ENCODE measurements at regions not wholly inside any gene's neighbourhood (a gene's known extent, or its start where the extent isn't known, plus 50 kb on each side); places are given as distances from the start of the nearest gene placed in this dataset.

DNA sequence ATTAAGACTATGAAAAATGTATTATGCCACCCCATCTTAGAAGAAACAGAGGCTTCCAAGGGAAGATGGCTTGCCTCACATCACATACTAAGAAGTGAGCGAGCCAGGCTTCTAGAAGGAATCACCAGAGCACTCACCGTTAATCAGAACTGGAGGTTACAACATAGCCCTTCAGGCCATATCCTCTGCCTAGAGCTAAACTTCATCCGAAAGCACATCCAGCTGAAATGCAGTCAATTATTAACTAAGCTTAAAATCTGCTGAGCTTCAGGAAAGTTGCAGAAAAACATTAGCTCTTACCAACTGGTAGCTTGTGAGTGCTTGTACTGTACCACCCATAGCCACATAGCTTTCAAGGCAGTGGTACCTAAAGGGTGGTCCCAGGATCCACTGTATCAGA is 483.2 kb downstream of the TBL1XR1 start:
- no peak for DNase-seq (ENCODE audit: low spot score)

DNA sequence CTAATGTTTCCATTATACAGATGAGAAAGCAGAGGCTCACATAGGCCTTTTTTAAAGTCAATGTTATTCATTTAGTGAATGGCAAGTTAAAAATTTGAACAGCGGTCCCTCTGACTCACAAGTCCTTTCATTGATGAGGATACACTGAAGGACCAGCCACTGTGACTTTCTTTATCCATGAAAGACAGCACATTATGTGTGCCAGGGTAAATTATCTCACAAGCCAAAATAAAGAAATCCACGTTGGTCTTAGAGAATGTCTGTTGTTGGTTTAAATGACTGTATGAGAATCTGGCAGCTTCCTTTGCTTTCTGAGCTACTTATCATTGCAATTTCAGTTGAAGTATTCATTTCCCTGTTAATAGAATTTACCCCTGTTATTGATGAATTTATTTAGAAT is 485.1 kb downstream of the TBL1XR1 start:
- no peak for DNase-seq (ENCODE audit: low spot score)

DNA sequence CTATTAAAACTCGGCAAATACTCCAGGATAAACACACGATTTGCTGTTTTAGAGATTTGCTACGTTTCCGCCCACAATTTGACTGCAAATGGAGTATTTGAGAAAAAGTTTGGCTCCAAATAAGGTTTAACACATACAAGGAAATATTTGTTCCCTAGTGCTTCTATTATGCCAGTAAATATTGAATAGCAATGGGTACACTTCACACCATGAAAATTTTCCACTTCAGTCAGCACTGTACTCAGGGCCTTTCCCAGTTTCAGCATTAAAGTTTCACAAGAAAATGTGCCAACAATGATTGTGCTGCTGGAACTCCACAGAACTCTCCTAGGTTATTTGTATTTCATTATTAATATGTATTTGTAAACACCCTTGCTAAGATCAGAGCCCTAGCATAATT is 498.0 kb downstream of the TBL1XR1 start:
- DNase-seq (ENCODE audit: low spot score), result no peak

DNA sequence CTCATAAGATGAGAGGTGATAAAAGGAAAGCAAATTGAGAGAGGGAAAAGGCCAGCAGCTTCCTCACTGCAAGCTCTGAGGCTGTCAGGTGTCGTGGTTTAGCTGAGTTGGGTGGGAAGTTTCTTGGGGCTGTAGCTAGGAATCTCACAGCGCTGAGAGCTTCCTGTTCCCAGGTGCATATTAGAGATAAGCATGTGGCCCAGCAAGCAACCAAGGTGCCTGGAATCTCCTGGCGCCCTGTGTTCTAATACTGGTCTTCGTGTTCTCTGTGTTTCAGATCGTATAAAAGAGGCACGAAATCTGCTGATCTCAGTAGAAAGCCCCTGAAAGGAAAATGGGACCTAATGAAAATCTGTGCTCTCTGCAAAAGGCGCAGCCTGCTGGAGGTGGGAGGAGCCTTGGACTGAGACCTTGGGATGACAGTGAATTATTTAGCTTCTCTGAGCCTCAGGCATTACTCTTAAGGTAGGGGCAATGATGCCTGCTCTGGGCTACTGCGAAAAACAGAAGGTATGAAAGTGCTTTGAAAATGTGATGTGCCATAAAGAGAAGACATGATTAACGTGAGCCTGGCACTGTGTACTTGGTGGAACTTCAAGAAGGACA is 499.9 kb downstream of the TBL1XR1 start:
- DNase-seq (ENCODE audit: low spot score), result no peak

DNA sequence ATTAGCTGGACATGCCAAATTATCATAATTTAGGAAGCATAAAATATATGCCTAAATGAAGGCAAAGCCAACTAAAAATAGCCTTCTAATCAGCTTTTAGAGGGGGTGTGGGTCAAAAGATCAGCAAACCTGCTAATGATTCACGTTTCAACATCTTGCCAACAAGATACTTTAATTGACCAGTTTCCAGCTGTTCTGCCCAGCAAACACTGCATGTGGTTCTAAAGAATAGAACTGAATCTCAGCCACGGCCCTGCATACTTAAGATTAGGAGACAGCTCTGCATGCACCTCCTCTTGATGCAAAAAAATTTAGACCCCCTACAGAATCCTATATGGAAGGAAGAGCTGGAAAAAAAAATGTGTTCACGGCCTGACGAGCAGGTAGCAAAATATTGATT is 500.5 kb downstream of the TBL1XR1 start:
- DNase-seq (ENCODE audit: low spot score), result no peak

DNA sequence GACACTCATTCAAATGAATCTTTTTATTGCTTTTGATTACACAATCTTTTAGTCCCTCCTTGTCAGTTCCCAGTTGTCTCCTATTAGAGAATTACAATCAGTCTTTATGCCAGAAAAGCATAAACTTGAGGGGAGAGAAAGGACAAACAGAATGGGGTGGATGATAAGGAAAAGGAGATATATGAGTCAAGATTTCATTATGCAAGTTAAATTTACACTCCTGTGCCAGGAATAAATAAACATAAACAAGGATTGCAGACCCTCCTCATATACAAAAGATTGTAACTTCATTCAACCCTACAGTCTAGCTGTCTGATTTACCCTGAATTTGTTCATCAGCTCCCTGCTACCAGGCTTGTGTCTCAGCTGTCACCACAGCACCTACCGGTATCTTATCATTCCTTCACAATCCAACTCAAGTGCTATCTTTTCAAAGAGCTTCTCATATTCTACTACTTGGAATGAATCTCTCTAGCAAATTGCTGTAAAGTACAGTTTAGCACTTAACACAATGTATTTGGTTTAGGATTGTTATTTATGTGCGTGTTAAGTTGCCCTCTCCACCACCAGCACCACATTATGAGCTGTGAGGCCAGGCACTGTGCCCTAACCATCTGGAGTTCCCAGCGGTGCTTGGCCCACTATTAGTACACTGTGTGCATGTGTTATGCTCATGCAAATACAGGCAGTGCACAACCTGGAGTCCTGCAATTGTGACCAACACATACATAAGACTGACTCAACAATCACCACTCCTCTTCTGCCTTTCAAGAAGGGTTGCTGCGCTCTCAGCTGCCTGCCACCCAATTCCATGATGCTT is 504.1 kb downstream of the TBL1XR1 start:
- no peak for DNase-seq (ENCODE audit: low spot score)

DNA sequence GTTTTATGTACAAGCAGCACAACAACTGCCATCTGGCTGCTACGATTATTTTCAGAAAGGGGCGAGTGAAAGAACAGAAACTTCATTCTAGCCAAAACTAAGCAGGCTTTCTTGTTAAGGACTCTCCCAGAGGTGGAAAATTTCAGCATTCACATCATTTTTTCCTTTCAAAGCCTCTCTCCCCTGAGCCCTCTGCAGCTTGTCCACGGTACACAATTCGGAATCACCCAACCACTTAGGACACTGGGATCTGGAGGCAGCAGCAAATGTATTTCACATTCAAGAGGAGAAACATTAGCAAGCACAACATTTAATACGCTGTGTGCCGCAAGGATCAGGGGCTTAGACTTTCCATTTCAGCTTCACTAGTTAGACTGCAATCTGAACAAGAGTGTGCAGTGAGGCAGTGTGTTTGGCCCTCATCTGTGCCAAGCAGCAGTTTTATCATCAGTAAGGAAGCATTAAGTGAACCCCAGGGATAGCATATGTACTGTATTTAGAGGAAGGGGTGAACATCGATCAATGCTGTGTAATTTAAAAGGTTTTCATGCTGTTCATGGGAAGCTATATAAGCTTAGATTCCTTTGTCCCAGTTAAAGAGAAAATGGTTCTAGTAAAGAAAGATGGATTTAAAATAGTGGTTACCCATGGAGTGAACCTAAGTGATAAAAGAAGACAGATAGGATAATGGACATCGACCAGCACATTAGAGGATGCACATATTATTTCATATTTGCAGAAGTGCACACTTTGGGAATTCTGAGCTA is 504.9 kb downstream of the TBL1XR1 start:
- DNase-seq (ENCODE audit: low spot score), result no peak

DNA sequence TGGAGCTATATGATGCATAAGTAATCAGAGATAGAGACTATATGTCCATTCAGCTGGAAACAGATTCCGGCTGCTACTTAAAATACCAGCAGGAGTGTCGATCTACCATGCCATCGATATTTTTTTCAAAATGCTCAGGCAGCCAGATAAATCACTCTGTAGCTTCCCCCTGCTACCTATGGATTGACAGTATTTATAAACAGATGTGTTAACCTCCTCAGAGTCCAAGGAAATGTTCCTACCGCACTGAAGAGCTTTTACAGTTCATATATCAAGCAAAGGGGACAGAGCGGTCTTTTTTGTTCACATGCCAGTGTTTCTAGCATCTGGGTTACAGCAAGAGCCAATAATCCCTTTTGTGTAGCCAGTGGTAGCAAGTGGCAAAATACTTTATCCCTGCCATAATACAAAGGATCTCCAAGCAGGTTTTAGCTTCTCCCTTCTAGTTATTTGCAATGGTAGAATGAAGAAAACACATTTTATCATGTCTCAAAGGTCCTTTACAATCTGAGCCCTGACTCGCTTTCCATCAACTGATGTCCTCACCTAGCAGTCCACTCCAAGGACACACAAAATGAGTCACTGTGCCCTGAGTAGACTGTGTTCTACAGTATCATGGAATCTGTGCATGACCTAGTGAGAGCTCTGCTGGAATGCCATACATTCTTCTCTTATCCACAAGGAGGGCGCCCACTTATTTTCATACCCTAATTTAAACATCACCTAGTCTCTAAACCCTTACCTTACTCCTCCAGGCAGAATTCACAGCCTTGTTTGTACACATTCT is 507.0 kb downstream of the TBL1XR1 start:
- DNase-seq (ENCODE audit: low spot score), result no peak

DNA sequence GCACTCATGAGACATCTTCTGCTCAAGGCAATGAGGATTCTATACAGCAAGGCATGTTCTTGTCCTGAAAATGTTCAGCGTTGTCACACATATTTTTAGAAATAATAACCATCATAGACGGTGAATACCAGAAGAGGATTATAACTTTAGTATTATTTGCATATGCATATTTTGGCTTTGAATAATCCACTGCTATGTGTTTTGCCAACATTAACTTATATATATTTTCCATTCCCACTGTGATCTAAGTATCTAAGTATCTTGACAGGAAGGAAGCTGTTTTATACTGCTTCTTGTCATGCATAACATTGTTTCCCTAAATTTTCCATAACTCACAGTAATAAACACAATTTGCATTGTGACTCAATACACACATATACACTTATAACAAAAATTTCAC is 509.5 kb downstream of the TBL1XR1 start:
- no peak for DNase-seq (ENCODE audit: low spot score)

DNA sequence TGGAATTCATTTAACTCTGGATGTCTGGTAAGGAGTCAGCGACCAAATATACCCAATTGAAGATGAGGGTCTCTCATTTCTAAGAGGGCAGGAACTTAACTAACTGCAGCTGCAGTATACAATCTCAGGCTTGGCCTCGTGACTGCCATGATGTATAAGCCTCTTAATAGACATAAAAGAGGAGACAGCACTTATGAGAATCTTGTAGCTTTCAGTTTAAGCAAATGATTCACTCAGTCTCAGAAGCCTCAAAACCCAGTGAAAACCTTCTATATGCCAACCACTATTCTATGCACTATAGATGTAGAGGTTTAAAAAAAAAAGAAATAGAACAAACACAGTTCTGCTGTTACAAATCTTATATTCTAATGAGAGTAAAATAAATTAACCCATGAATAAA is 513.9 kb downstream of the TBL1XR1 start:
- no peak for DNase-seq (ENCODE audit: low spot score)

DNA sequence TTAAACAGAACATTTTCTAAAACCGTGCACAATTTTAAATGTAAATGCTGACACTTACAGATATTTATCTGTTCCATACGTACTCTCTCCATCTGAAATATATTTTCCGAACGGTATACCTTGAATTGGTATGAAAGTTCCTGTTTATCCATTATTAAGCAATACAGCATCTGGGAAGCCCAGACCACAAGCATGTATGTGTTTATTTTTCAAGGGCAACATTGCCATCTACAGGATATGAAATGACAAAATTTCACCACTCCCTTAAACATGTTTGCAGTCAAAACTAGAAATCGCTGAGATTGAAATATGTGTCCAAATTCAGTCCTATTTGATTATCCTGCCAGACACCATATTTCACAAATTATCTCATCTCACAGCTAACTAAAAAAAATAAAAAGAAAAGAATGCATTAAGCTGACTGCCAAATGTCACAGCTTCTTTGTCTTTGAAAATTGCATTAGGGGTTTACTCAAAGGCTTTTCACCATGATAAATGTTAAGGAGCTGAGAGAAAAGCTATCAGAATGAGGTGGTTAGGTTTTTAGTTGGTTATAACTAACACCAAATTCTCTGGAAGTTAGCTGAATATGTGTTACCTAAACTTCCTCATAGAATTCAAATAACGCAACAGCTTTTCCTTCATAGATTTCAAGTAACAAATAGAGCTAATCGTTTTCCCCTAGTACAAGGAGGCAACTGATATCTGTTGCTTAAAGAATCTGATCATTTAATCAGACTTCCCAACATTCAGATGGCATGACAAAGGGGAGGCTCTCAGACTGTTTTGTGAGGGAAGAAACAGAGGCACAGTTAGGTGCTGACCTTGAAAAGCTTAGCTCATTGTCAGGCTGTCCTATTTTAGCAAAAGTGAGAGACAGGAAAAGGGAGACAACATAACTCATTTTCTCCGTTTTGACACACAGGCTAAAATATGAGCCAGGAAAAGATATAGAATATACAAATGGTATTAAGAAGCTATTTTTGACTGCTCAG is 533.1 kb downstream of the TBL1XR1 start:
- peak; percentile 36 for DNase-seq (ENCODE audit: low spot score)

DNA sequence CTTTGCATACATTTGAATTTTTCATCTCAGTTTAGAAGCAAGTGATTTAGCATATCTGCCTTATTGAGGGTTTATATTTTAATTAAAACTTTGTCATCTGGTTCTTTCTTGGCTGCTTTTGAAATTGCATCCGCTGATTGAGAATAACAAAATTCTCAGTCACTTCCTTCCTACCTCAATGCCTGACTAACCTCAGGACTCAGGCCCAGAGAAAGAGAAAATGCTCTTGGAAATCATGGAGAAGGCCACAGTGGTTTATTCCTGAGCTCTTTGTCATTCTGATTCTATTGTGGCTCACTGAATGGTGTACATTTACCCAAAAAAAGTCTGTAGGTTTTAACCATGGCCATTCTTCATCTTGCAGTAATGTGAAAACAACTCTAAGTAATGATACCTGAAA is 533.9 kb downstream of the TBL1XR1 start:
- no peak for DNase-seq (ENCODE audit: low spot score)

DNA sequence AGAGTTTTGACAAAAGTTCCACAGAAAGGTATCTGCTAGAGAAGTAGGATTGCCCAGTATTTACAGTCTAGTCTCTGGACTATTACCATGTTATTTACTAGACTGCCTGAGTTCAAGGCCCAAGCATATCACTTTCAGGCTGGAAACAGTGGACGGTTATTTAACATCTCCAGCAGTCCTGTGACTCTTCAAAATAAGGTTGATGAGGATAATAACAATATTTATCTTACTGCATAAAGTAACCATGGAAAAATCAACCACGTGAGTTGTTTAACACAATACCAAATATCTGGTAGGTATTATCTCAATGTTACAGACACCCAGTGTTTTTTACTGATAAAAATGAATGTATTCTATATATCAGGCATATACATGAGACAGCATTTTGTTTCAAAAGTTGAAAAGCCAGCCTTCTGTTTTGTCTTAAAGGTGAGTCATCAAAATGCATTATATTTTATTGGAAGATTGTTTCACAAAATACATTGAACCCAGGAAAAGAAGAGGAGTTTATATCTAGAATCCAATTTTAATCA is 535.8 kb downstream of the TBL1XR1 start:
- no peak for DNase-seq (ENCODE audit: low spot score)

DNA sequence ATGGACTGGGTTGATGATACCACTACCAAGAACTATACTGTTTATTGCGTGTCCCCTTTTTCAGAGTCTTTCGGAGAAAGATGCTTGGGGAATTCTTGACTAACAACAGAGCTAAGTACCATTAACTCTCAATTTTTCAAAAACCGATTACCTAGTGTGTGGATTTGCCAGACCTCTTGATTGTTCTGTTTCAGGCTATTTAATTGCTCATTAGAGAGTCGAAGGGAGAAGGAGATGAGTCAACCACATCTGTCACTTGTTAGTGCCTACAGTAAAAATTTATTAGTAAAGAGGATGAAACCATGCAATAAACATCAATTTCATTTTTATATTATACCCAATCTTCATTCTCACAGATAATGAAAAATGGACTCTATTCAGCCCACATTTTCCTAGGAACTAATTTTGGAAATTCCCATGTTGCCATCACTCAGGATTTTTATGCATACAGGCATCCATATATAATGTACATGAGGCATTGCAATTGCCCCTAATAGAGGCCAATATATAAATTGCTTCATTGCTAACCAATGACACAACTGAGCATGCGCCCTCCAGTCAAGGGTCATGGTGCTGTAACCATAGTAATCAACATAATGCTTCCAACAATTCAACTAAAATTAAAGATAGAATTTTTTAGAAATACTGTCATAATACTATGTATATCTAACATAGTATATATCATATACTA is 541.7 kb downstream of the TBL1XR1 start:
- no peak for DNase-seq (ENCODE audit: low spot score)

DNA sequence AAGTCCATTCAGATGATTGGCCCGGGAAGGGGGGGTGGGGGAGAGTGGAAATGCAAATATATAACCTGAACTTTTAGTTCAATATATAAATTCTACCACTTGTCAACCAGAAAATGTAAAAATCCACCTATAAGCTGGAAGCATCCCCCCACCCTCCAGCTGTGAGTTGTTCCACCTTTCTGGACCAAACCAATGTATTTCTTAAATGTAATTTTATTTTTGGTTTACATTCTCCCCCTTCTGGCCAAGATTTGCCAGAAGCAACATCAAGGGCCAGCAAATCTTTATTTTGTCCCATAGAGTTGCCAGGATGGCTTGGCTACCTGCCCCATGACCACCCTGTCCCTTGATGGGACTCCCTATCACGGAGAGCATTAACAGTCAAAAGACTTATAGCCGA is 545.7 kb downstream of the TBL1XR1 start:
- DNase-seq (ENCODE audit: low spot score), result no peak

DNA sequence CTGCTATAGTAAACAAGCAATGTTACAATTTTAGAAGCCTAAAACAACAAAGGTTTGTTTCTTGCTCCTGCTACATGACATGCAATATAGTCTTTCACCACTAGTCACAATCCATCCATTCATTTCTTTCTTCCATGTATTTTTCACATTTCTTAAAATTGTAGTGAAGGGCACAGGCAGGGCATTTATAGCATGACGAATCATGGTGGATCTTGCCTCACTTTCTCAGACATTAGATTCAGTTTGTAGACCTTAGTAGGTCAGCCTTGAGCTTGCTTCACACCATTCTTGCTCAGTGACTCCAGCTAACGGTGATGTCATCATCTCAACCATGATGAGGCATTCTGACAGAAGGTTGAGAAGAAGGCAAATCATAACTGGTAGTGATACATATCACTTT is 546.8 kb downstream of the TBL1XR1 start:
- DNase-seq (ENCODE audit: low spot score), result no peak

DNA sequence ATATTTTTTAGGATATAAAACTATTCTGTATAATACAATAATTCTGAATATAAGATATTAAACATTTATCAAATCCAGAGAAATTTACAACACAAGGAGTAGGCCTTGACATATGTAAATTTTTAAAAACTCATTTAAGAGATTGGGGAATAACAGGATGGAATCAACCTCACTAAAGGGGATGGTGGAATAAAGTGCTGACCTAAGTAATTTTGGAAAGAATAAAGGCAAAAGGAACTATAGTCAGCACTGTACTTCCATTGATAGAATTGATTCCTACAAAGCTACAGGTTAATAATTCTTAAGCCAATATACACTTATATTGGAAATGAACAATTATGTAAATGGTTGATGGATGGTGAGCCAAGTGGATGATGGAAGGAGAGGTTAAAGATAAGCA is 549.3 kb downstream of the TBL1XR1 start:
- no peak for DNase-seq (ENCODE audit: low spot score)

DNA sequence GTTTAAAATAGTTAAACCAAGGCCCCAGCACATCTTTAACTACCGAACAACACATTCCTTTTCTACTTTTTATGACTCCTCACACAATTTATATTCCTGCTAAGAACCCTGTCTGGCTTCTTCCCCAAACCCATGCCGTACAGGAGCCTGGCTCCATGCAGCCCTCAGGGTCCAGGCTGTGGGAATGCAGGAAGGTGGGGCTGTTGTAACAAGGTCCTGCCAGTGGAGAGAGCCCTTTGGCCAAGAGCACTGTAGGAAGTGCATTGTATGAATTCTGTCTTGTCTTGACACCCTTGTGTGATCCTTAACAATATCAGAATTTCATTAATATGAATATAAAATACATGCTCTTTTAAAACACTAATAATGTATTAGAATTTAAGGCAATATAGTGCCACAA is 563.8 kb downstream of the TBL1XR1 start:
- no peak for DNase-seq (ENCODE audit: low spot score)

DNA sequence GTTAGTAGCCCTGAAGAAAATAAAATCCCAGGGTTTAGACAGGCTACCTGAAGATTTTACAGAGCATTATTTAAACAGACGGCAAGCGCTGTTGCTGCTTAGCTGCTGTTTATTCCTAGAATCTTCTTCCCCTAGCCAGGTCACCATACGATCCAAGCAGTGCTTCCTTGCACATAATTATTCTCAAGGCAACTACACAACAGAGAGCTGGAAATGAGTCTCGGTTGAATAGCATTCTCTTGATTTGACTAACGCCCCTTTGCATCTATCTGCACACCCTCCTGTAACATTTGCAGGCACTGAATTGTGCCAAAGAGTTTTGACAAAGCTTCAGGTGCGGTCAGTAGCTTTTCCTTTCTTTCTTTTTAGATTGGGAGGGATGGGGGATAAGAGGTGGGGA is 564.4 kb downstream of the TBL1XR1 start:
- DNase-seq (ENCODE audit: low spot score), result no peak

DNA sequence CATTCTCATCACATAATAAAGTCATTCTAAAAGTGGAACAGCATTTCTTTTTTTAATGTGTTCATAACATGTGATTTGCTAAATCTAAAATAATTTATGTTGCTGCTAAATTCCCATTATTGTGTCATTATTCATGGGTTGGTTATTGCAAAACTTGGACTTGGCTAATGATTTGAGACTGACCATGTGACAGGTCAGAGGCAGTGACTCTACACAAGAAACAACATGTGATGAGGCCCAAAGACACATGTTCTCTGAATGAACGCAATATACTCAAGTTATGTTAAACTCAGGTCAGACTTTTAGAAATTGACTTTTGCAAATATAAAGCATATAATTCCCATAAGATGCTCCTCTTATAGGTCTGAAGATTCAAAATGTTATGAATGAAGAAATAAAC is 566.1 kb downstream of the TBL1XR1 start:
- no peak for DNase-seq (ENCODE audit: low spot score)
